ENCODE measurements at regions not wholly inside any gene's neighbourhood (a gene's known extent, or its start where the extent isn't known, plus 50 kb on each side); places are given as distances from the start of the nearest gene placed in this dataset.

GRCh38 chr22:47651216-47651987 lies 889.0 kb downstream of the TBC1D22A start:
- H3K9me3 Mint-ChIP-seq, result peaks cover 7% of the 10 kb centered on the region
- H3K27me3 Mint-ChIP-seq, result peaks cover 3% of the 10 kb centered on the region
- ATAC-seq (ENCODE audit: low read depth) (no peak), DNase-seq (ENCODE audit: low spot score in 2 of 2) (no peak)
- H3K27ac Mint-ChIP-seq, result no peak overlapping the region
- no peaks in the 10 kb centered on the region for H3K4me1 Mint-ChIP-seq
- H3K4me3 Mint-ChIP-seq, result no peak overlapping the region
- H3K36me3 Mint-ChIP-seq, result no peaks in the 10 kb centered on the region

DNA sequence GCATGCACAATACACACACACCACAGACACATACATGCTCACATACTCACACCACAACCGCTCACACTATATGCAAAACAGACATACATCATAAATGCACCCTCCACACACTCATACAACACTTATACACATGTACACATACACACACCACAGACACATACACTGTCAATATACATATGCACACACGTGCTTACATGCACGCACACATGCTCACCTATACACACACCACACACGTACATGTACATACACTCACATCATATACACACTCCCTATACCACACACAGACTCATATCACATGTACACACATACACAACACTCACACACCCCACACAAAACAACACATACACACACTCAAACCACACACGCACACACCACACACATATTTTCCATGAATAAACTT lies 885.3 kb downstream of the TBC1D22A start:
- Mint-ChIP-seq H3K36me3 (no peaks in the 10 kb centered on the region), H3K4me1 (no peaks in the 10 kb centered on the region), H3K27me3 (no peaks in the 10 kb centered on the region), H3K4me3 (no peak overlapping the region), H3K9me3 (peaks cover 4% of the 10 kb centered on the region), H3K27ac (no peak overlapping the region)
- DNase-seq (ENCODE audit: low spot score in 2 of 2), result no peak
- ATAC-seq (ENCODE audit: low read depth), result no peak

GRCh38 chr22:47647181-47647580 lies 884.7 kb downstream of the TBC1D22A start:
- Mint-ChIP-seq H3K4me3 (no peak overlapping the region), H3K9me3 (peaks cover 3% of the 10 kb centered on the region), H3K27ac (no peak overlapping the region), H3K4me1 (no peaks in the 10 kb centered on the region), H3K36me3 (no peaks in the 10 kb centered on the region), H3K27me3 (no peaks in the 10 kb centered on the region)
- ATAC-seq (ENCODE audit: low read depth), result no peak
- DNase-seq (ENCODE audit: low spot score in 2 of 2), result no peak

GRCh38 chr22:47645923-47646322 lies 883.5 kb downstream of the TBC1D22A start:
- Mint-ChIP-seq H3K4me1 (no peaks in the 10 kb centered on the region), H3K27ac (no peak overlapping the region), H3K9me3 (peaks cover 5% of the 10 kb centered on the region), H3K4me3 (no peak overlapping the region), H3K27me3 (no peaks in the 10 kb centered on the region), H3K36me3 (no peaks in the 10 kb centered on the region)
- ATAC-seq (ENCODE audit: low read depth), result no peak
- no peak for DNase-seq (ENCODE audit: low spot score in 2 of 2)

DNA sequence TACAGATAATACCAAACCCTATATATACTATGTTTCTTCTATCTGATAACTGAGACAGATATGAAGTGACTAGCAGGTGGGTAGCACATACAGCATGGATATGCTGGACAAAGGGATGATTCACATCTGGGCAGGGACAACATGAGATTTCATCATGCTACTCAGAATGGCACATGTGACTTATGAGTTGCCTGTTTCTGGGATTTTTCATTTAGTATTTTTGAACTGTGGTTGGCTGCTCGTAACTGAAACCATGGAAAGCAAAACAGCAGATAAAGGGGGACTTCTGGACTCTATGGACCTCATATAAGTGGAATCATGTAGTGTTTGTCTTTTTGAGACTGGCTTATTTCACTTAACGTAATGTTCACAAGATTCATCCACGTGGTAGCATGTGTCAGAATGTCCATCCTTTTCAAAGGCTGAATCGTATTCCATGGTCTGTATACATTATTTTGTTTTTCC lies 883.0 kb downstream of the TBC1D22A start:
- no peak overlapping the region for H3K27ac Mint-ChIP-seq
- H3K4me1 Mint-ChIP-seq, result no peaks in the 10 kb centered on the region
- no peaks in the 10 kb centered on the region for H3K36me3 Mint-ChIP-seq
- no peak for DNase-seq (ENCODE audit: low spot score in 2 of 2)
- H3K4me3 Mint-ChIP-seq, result no peak overlapping the region
- peaks cover 5% of the 10 kb centered on the region for H3K9me3 Mint-ChIP-seq
- H3K27me3 Mint-ChIP-seq, result no peaks in the 10 kb centered on the region
- ATAC-seq (ENCODE audit: low read depth), result no peak

DNA sequence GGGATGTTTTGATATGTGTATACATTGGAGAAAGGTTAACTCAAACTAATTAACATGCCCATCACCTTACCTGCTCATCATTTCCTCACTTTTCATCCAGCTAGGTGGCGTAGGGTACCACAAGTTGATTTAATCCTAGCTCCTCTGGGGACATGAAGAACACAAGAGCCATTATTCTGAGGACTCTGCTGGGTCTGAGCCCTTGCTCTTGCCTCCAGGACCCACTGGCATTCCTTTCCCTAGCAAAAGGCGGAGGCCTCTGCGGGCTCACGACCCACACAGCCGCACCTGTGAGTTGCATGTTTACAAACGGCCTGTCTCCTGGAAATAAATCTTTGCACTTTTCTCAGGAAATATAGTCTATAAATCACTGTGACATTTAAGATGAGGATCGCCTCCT lies 871.9 kb downstream of the TBC1D22A start:
- Mint-ChIP-seq H3K27ac (no peak overlapping the region), H3K27me3 (peaks cover 12% of the 10 kb centered on the region)
- ATAC-seq (ENCODE audit: low read depth), result no peak

DNA sequence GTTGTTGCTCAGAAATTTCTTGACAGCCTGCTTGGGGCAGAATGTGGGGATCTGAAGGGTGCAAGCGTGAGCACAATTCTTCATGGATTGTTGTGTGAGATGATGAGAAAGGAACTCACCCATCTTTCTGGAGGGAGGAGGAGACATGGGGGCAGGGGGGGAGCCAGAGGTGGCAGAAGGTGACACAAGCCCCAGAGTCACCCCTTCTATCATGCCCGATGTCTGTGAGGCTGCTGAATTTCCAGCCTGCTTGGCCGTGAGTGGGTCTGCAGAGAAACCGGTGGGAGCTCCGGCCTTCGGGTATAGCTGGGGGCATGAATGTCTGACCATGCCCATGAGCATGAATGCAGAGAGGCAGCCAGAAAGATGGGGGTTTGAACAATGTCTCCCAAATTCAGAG lies 870.7 kb downstream of the TBC1D22A start:
- ATAC-seq (ENCODE audit: low read depth) (no peak), DNase-seq (ENCODE audit: low spot score in 2 of 2) (no peak)
- peaks cover 8% of the 10 kb centered on the region for H3K27me3 Mint-ChIP-seq
- no peak overlapping the region for H3K27ac Mint-ChIP-seq
- H3K36me3 Mint-ChIP-seq, result peaks cover 2% of the 10 kb centered on the region
- H3K4me3 Mint-ChIP-seq, result no peak overlapping the region
- no peaks in the 10 kb centered on the region for H3K4me1 Mint-ChIP-seq
- H3K9me3 Mint-ChIP-seq, result peaks cover 9% of the 10 kb centered on the region

More for the DNA sequence above, 871.9 kb downstream of the TBC1D22A start:
- no peak for DNase-seq (ENCODE audit: low spot score in 2 of 2)
- H3K4me1 Mint-ChIP-seq, result no peaks in the 10 kb centered on the region
- no peak overlapping the region for H3K4me3 Mint-ChIP-seq
- H3K9me3 Mint-ChIP-seq, result peaks cover 13% of the 10 kb centered on the region
- peaks cover 2% of the 10 kb centered on the region for H3K36me3 Mint-ChIP-seq

DNA sequence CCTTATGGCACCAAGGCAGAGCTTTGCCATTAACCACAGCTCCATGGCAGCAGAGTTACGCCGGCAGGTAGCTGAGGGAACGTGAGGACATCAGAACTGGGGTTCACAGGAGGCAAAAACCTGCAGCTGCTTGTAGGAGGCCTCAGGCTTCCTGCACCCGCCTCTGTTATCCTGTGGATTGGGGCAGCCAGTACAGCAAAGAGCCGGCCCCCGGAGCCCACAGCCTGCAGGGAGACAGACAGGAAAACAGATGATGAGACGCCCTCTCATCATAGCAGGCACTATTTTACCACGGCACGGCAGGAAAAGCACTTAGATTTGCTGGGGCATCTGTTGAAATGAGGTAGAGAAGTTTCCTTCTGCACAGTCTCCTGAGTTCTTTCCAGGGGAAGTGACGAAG lies 870.3 kb downstream of the TBC1D22A start:
- Mint-ChIP-seq H3K36me3 (peaks cover 2% of the 10 kb centered on the region), H3K4me1 (no peaks in the 10 kb centered on the region), H3K4me3 (no peak overlapping the region), H3K9me3 (peaks cover 7% of the 10 kb centered on the region), H3K27ac (no peak overlapping the region), H3K27me3 (peaks cover 8% of the 10 kb centered on the region)
- ATAC-seq (ENCODE audit: low read depth), result no peak
- no peak for DNase-seq (ENCODE audit: low spot score in 2 of 2)

GRCh38 chr22:47631571-47632102 lies 869.2 kb downstream of the TBC1D22A start:
- peaks cover 2% of the 10 kb centered on the region for H3K9me3 Mint-ChIP-seq
- no peaks in the 10 kb centered on the region for H3K4me1 Mint-ChIP-seq
- no peak for ATAC-seq (ENCODE audit: low read depth)
- no peak overlapping the region for H3K4me3 Mint-ChIP-seq
- peaks cover 6% of the 10 kb centered on the region for H3K27me3 Mint-ChIP-seq
- H3K36me3 Mint-ChIP-seq, result no peaks in the 10 kb centered on the region
- DNase-seq (ENCODE audit: low spot score in 2 of 2), result no peak
- no peak overlapping the region for H3K27ac Mint-ChIP-seq

- H3K27ac Mint-ChIP-seq, result no peak overlapping the region
- no peak for DNase-seq (ENCODE audit: low spot score in 2 of 2)
- H3K4me1 Mint-ChIP-seq, result no peaks in the 10 kb centered on the region
- peaks cover 4% of the 10 kb centered on the region for H3K27me3 Mint-ChIP-seq
- no peak overlapping the region for H3K4me3 Mint-ChIP-seq
- H3K9me3 Mint-ChIP-seq, result no peaks in the 10 kb centered on the region
- no peaks in the 10 kb centered on the region for H3K36me3 Mint-ChIP-seq
- no peak for ATAC-seq (ENCODE audit: low read depth)
Measured at GRCh38 chr22:47630741-47631534, 868.5 kb downstream of the TBC1D22A start.

DNA sequence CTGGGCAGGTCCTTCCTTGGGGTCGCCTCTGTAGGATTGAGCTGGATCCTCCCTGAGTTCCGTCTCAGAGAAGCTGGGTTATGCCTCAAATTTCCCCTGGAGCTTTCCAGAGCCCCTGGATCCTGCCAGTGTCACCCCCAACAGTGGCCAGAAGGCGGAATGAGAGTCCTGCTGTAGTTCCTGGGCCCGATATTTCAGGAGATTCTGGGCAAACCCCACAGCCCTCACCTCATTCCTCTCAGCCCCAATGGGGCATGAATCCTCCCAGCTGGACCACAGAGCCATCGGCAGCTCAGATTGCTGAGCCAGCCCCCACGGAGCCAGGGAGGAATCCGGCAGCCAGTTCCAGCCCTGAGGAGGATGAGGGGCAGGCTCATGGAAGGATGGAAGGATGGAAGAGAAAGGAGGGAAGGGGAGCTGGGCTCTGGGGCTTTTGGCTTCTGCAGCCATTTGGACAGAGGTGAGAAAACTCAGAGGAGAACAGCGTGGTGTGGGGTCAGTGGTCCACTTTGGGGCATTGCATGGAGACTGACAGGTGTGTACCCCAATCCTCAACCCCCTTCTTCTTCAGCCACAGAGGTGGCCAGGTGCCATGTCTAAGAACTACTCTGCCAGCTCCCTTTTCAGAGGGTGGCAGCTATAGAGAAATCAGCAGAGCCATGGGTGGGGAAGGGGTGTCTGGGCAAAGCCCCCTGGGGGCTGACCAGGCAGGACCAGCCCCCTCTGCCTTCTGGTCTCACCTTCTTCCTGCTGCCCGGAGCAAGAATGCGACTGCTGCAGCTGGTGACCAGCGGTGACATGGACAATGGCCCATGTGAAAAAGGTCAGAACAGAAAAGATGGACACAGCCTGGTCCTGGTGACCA lies 867.6 kb downstream of the TBC1D22A start:
- H3K9me3 Mint-ChIP-seq, result no peaks in the 10 kb centered on the region
- H3K4me1 Mint-ChIP-seq, result no peaks in the 10 kb centered on the region
- H3K27ac Mint-ChIP-seq, result no peak overlapping the region
- H3K36me3 Mint-ChIP-seq, result no peaks in the 10 kb centered on the region
- ATAC-seq (ENCODE audit: low read depth) (no peak), DNase-seq (ENCODE audit: low spot score in 2 of 2) (no peak)
- H3K27me3 Mint-ChIP-seq, result peaks cover 1% of the 10 kb centered on the region
- H3K4me3 Mint-ChIP-seq, result no peak overlapping the region

- ATAC-seq (ENCODE audit: low read depth) (no peak), DNase-seq (ENCODE audit: low spot score in 2 of 2) (no peak)
- Mint-ChIP-seq H3K4me1 (no peaks in the 10 kb centered on the region), H3K27ac (no peak overlapping the region), H3K36me3 (no peaks in the 10 kb centered on the region), H3K9me3 (no peaks in the 10 kb centered on the region), H3K4me3 (no peak overlapping the region), H3K27me3 (peaks cover 1% of the 10 kb centered on the region)
Measured at GRCh38 chr22:47629273-47629711, 866.8 kb downstream of the TBC1D22A start.

DNA sequence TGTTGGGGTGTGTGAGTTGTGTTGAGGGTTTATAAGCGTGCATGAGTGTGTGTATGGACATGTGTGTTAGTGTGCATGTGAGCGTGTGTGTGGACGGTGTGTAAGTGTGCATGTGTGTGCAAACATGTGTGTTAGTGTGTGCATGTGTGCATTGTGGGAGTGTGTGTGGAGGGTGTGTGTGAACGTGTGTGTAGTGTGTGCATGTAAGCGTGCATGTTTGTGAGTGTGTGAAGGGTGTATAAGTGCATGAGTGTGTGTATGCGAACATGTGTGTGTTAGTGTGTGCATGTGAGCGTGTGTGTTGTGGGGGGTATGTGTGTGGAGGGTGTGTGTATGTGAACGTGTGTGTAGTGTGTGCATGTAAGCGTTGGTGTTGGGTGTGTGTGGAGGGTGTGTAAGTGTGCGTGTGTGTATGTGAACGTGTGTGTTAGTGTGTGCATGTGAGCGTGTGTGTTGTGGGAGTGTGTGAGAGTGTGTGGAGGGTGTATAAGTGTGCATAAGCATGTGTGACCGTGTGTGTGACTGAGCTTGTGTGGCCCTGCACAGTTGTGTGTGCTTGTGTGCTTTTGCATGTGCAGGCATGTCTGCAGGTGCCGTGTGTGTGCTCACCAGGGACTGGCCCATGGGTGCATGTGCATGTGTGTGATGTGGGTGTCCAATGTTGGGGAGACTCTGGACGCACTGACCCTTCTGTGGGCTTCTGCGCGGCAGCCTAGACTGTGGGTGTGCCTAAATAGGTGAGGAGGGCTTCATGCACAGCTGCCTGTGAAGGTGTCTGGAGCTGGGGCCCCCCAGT lies 866.2 kb downstream of the TBC1D22A start:
- H3K4me3 Mint-ChIP-seq, result no peak overlapping the region

More for the DNA sequence above, 866.2 kb downstream of the TBC1D22A start:
- H3K27me3 Mint-ChIP-seq, result peaks cover 1% of the 10 kb centered on the region
- DNase-seq (ENCODE audit: low spot score in 2 of 2), result no peak
- no peak overlapping the region for H3K27ac Mint-ChIP-seq
- no peaks in the 10 kb centered on the region for H3K36me3 Mint-ChIP-seq
- no peaks in the 10 kb centered on the region for H3K4me1 Mint-ChIP-seq
- ATAC-seq (ENCODE audit: low read depth), result no peak
- H3K9me3 Mint-ChIP-seq, result no peaks in the 10 kb centered on the region
